Thyroid gland (tissue), 4 donors: ENCODE measurements at regions not wholly inside any gene's neighbourhood (a gene's known extent, or its start where the extent isn't known, plus 50 kb on each side); places are given as distances from the start of the nearest gene placed in this dataset.

ENCODE experiments used
- CTCF ChIP-seq, 6 experiments: fragments of 200-600 bp in 3 of 6; fragments of 450-650 bp in 3 of 6; sonication (generic) in 3 of 6; IDR thresholded peaks; one replicate each; pipeline ENCODE4 v1.5.1; 2016 to 2019; ENCODE audit warnings: antibody characterized with exemption in 6 of 6, mild to moderate bottlenecking in 2 of 6, inconsistent platforms in 1 of 6, moderate library complexity in 1 of 6
- POLR2A ChIP-seq, 2 donors: fragments of 450-650 bp; IDR thresholded peaks; one replicate each; pipeline ENCODE4 v1.6.1; 2017; ENCODE audit warnings: antibody characterized with exemption in 2 of 2, mild to moderate bottlenecking in 2 of 2, moderate library complexity in 1 of 2

GRCh38 chr14:96625426-96625985 lies 123.3 kb downstream of the PAPOLA start:
- no peak for TF ChIP-seq CTCF (IDR thresholded peaks at IDR 0.05)
- TF ChIP-seq POLR2A (IDR thresholded peaks at IDR 0.05) = no peak
